ENCODE measurements at regions not wholly inside any gene's neighbourhood (a gene's known extent, or its start where the extent isn't known, plus 50 kb on each side); places are given as distances from the start of the nearest gene placed in this dataset.

GRCh38 chr21:27649323-27649722, 682.4 kb upstream of the ADAMTS5 start:
- DNase-seq, result no peak

- no peak for DNase-seq
Observed at GRCh38 chr21:27648560-27648959, 681.7 kb upstream of the ADAMTS5 start.

GRCh38 chr21:27647921-27648320, 681.0 kb upstream of the ADAMTS5 start:
- DNase-seq, result no peak

- no peak for DNase-seq
Observed at GRCh38 chr21:27647401-27647800, 680.5 kb upstream of the ADAMTS5 start.

GRCh38 chr21:27646691-27647090, 679.8 kb upstream of the ADAMTS5 start:
- DNase-seq, result no peak

- no peak for DNase-seq
Observed at GRCh38 chr21:27646056-27646455, 679.2 kb upstream of the ADAMTS5 start.

- no peak for DNase-seq
Observed at GRCh38 chr21:27645285-27645684, 678.4 kb upstream of the ADAMTS5 start.

GRCh38 chr21:27643326-27643725, 676.4 kb upstream of the ADAMTS5 start:
- no peak for DNase-seq

GRCh38 chr21:27639286-27639685, 672.4 kb upstream of the ADAMTS5 start:
- DNase-seq, result no peak

- no peak for DNase-seq
Observed at GRCh38 chr21:27636656-27637055, 669.8 kb upstream of the ADAMTS5 start.

GRCh38 chr21:27633631-27634030, 666.7 kb upstream of the ADAMTS5 start:
- no peak for DNase-seq

- no peak for DNase-seq
Observed at GRCh38 chr21:27631471-27631870, 664.6 kb upstream of the ADAMTS5 start.

- no peak for DNase-seq
Observed at GRCh38 chr21:27622631-27623030, 655.7 kb upstream of the ADAMTS5 start.

- no peak for DNase-seq
Observed at GRCh38 chr21:27614231-27614630, 647.3 kb upstream of the ADAMTS5 start.

- DNase-seq, result no peak
Observed at GRCh38 chr21:27606422-27606821, 639.5 kb upstream of the ADAMTS5 start.

- no peak for DNase-seq
Observed at GRCh38 chr21:27596196-27596595, 629.3 kb upstream of the ADAMTS5 start.

GRCh38 chr21:27595716-27596115, 628.8 kb upstream of the ADAMTS5 start:
- no peak for DNase-seq

GRCh38 chr21:27590271-27590670, 623.4 kb upstream of the ADAMTS5 start:
- DNase-seq, result no peak

GRCh38 chr21:27589781-27590180, 622.9 kb upstream of the ADAMTS5 start:
- no peak for DNase-seq

- no peak for DNase-seq
Observed at GRCh38 chr21:27586986-27587385, 620.1 kb upstream of the ADAMTS5 start.

GRCh38 chr21:27586326-27586725, 619.4 kb upstream of the ADAMTS5 start:
- no peak for DNase-seq

GRCh38 chr21:27584256-27584655, 617.4 kb upstream of the ADAMTS5 start:
- no peak for DNase-seq

GRCh38 chr21:27582948-27583430, 616.1 kb upstream of the ADAMTS5 start:
- no peak for DNase-seq

GRCh38 chr21:27582246-27582947, 615.5 kb upstream of the ADAMTS5 start:
- no peak for DNase-seq

GRCh38 chr21:27581168-27581567, 614.3 kb upstream of the ADAMTS5 start:
- DNase-seq, result no peak

All from NCI-H2107 (cell line).